Osteocyte (in vitro differentiated cells): ENCODE measurements at regions not wholly inside any gene's neighbourhood (a gene's known extent, or its start where the extent isn't known, plus 50 kb on each side); places are given as distances from the start of the nearest gene placed in this dataset.
A peak's percentile ranks its signal among the peaks of the same experiment; 100 is the strongest.

Source experiments
- DNase-seq: peaks from one replicate; pipeline ENCODE4 v3.0.0; 2021; ENCODE audit warnings: mixed read lengths; ENCODE audit not compliant: unreplicated experiment; ENCODE audit errors: extremely low spot score
- H3K27ac Mint-ChIP-seq: one replicate; pipeline ENCODE4 v1.8.0; 2021; ENCODE audit warnings: mild to moderate bottlenecking, mixed read lengths; ENCODE audit not compliant: unreplicated experiment
- H3K27me3 Mint-ChIP-seq: one replicate; pipeline ENCODE4 v1.8.0; 2021; ENCODE audit warnings: mixed read lengths; ENCODE audit not compliant: unreplicated experiment
- H3K36me3 Mint-ChIP-seq: one replicate; pipeline ENCODE4 v1.8.0; 2021; ENCODE audit warnings: mixed read lengths; ENCODE audit not compliant: unreplicated experiment
- H3K4me1 Mint-ChIP-seq: one replicate; pipeline ENCODE4 v1.8.0; 2021; ENCODE audit warnings: mixed read lengths; ENCODE audit not compliant: unreplicated experiment
- H3K4me3 Mint-ChIP-seq: one replicate; pipeline ENCODE4 v1.8.0; 2021; ENCODE audit warnings: mild to moderate bottlenecking, moderate library complexity, mixed read lengths; ENCODE audit not compliant: unreplicated experiment
- H3K9me3 Mint-ChIP-seq: one replicate; pipeline ENCODE4 v1.8.0; 2021; ENCODE audit warnings: mixed read lengths; ENCODE audit not compliant: unreplicated experiment
- TF ChIP-seq, protein P1 (sequence below): fragments of 200-600 bp; sonication (generic); IDR thresholded peaks from 2 replicates; pipeline ENCODE4 v1.5.0; 2021; ENCODE audit warnings: antibody characterized with exemption, mild to moderate bottlenecking, moderate library complexity

DNA sequence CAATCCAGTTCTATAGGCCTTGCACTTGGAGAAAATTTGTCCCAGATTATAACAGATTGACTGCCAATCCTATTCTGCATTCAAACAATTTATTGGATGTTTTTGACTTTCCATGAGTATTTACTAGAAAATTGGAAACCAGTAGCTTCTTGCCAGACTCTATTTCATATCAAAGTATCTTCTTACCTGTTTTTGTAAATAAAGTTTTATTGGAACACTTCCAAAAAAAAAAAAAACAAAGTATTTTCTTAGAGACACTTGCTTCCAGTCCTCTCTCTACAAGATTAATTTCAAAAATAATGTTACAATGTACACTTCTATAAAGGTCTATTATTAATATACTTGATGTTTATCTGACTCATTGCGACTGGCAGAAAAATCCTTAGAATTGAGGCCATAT is 209.2 kb upstream of the PCDH9 start:
- Mint-ChIP-seq H3K4me1 (no peaks in the 10 kb centered on the region), H3K4me3 (no peak overlapping the region), H3K27ac (no peak overlapping the region), H3K9me3 (no peaks in the 10 kb centered on the region), H3K27me3 (no peaks in the 10 kb centered on the region), H3K36me3 (no peaks in the 10 kb centered on the region)
- TF ChIP-seq, protein P1, sequence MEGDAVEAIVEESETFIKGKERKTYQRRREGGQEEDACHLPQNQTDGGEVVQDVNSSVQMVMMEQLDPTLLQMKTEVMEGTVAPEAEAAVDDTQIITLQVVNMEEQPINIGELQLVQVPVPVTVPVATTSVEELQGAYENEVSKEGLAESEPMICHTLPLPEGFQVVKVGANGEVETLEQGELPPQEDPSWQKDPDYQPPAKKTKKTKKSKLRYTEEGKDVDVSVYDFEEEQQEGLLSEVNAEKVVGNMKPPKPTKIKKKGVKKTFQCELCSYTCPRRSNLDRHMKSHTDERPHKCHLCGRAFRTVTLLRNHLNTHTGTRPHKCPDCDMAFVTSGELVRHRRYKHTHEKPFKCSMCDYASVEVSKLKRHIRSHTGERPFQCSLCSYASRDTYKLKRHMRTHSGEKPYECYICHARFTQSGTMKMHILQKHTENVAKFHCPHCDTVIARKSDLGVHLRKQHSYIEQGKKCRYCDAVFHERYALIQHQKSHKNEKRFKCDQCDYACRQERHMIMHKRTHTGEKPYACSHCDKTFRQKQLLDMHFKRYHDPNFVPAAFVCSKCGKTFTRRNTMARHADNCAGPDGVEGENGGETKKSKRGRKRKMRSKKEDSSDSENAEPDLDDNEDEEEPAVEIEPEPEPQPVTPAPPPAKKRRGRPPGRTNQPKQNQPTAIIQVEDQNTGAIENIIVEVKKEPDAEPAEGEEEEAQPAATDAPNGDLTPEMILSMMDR: no peak
- no peak for DNase-seq

DNA sequence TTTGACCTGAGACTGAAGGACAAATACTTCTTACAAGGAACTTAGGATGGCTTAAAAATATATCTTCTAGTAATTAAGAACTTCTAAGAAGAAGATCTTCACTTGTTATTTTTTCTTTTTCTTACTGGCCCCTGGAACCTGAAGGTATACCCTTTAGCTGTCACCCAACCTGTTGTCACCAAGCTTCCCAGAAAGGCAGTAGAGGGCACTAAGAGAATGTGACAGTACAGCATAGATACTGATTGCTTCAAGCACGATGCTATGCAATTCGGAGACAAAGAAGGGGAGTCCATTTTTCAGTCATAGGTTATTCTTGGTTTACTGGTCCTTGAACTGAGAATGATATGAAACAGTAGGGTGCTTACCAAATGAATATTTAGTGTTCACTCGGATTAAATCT is 208.3 kb upstream of the PCDH9 start:
- H3K27ac Mint-ChIP-seq: no peak overlapping the region
- no peak for DNase-seq
- no peaks in the 10 kb centered on the region for H3K36me3 Mint-ChIP-seq
- H3K27me3 Mint-ChIP-seq: no peaks in the 10 kb centered on the region
- no peaks in the 10 kb centered on the region for H3K9me3 Mint-ChIP-seq
- H3K4me3 Mint-ChIP-seq: no peak overlapping the region
- no peaks in the 10 kb centered on the region for H3K4me1 Mint-ChIP-seq
- TF ChIP-seq, protein P1: peak; percentile 34

DNA sequence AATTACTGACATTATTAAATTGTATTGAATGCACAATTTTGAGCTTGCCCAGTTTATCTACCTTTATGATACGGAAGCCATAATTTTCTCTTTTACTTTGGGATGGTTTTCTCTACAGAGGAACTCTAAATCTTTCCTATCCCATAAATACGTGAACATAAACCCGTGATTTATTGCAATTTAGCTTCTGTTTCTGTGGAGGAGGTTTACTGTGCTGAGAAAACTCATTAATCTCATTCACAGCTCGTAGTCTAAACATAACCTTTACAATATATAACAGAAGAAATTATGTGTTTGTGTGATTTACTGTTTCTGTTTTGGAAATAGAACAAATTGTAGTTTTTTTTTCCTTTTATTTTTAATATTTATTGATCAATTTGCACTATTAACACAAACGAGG is 207.1 kb upstream of the PCDH9 start:
- Mint-ChIP-seq H3K4me3 (no peak overlapping the region), H3K9me3 (no peaks in the 10 kb centered on the region), H3K27me3 (no peaks in the 10 kb centered on the region), H3K27ac (no peak overlapping the region), H3K36me3 (no peaks in the 10 kb centered on the region), H3K4me1 (no peaks in the 10 kb centered on the region)
- TF ChIP-seq, protein P1: no peak
- no peak for DNase-seq

DNA sequence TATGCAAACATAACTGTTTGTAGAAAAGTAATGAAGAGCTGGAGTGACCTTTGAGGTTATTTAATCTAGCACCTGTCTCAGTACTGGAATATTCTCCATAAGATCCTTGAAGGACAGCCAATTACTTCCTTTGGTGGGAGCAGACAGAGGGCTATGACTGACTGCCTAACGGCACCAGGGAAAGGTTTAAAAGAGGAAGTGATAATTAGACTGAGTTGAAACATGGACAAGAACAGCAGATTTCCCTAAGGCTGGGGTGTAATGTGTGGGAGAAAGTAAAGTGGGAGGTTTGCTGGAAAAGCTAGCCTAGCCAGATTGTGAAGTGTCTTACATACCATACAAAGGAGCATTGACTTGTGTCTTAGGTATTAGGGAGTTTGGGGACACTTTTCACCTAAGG is 191.3 kb upstream of the PCDH9 start:
- Mint-ChIP-seq H3K36me3 (no peaks in the 10 kb centered on the region), H3K9me3 (no peaks in the 10 kb centered on the region), H3K4me1 (no peaks in the 10 kb centered on the region), H3K27ac (no peak overlapping the region), H3K4me3 (no peak overlapping the region), H3K27me3 (no peaks in the 10 kb centered on the region)
- DNase-seq: no peak
- TF ChIP-seq, protein P1: no peak

DNA sequence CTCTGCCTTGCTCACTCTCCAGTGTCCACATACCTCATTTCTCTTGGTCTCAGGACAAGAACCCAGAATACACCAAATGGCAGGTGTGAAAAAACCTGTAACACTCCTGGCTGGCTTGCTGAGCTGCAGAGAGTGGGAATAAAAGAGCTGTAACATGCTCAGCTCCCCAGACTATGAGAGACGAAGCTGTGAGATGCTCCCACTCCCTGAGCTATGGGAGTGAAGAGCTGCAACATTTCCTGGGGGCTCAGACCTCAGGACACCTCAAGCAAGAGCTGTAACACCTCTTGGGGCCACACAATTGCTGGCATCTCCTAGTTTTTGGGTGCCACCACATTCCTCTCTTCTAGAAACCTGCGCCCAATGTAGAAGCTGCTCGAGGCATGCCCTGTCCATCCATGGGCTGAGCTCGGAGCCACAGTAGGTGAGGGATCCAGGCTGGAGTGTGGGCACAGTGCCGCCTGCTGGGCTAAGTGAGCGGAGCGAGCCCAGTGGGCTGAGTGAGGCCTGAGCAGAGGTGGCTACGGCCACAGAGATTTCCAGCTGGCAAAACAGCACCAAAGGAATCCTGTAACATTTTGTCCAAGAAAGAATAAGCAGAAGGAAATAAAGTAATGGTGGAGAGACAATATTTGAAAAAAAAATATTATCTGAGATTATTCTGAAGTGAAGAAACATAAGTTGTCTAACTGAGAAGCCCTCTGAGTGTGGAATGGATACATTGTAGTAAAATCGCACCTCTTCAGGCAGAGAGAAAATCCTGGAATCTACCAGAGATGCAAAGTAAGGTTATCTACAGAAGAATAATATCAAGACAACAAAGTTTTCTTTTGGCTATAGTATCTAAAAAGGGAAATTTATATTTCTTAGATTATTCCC is 186.2 kb upstream of the PCDH9 start:
- H3K9me3 Mint-ChIP-seq: no peaks in the 10 kb centered on the region
- TF ChIP-seq, protein P1: peak; percentile 63
- H3K4me3 Mint-ChIP-seq: no peak overlapping the region
- no peaks in the 10 kb centered on the region for H3K27me3 Mint-ChIP-seq
- DNase-seq: no peak
- H3K36me3 Mint-ChIP-seq: no peaks in the 10 kb centered on the region
- no peak overlapping the region for H3K27ac Mint-ChIP-seq
- H3K4me1 Mint-ChIP-seq: no peaks in the 10 kb centered on the region
